ENCODE measurements at regions not wholly inside any gene's neighbourhood (a gene's known extent, or its start where the extent isn't known, plus 50 kb on each side); places are given as distances from the start of the nearest gene placed in this dataset.

- CTCF ChIA-PET: no interaction called here
- peaks cover 7% of the 10 kb centered on the region; the same call in 1 of the 2 replicates for H4K20me1 ChIP-seq (ENCODE audit: insufficient read depth)
- intact Hi-C loops (cut with micrococcal nuclease; ENCODE audit: unreplicated experiment): no loop called here
- H3K9me2 ChIP-seq (ENCODE audit: insufficient read depth): no peaks in the 10 kb centered on the region
- no peaks in the 10 kb centered on the region for H3K4me1 ChIP-seq (replicated peaks; ENCODE audit: insufficient read depth)
- H3F3A ChIP-seq (ENCODE audit: insufficient read depth, low read depth): no peaks in the 10 kb centered on the region
- TF ChIP-seq, protein P1, sequence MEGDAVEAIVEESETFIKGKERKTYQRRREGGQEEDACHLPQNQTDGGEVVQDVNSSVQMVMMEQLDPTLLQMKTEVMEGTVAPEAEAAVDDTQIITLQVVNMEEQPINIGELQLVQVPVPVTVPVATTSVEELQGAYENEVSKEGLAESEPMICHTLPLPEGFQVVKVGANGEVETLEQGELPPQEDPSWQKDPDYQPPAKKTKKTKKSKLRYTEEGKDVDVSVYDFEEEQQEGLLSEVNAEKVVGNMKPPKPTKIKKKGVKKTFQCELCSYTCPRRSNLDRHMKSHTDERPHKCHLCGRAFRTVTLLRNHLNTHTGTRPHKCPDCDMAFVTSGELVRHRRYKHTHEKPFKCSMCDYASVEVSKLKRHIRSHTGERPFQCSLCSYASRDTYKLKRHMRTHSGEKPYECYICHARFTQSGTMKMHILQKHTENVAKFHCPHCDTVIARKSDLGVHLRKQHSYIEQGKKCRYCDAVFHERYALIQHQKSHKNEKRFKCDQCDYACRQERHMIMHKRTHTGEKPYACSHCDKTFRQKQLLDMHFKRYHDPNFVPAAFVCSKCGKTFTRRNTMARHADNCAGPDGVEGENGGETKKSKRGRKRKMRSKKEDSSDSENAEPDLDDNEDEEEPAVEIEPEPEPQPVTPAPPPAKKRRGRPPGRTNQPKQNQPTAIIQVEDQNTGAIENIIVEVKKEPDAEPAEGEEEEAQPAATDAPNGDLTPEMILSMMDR (conservative IDR thresholded peaks at IDR 0.05): no peak
- TF ChIP-seq EZH2 (IDR thresholded peaks at IDR 0.05; ENCODE audit: low read depth): no peak
- H3K4me2 ChIP-seq: no peak overlapping the region
- no peak overlapping the region for H3K4me3 ChIP-seq
- H3K9me3 ChIP-seq (ENCODE audit: insufficient read depth, low read depth): no peaks in the 10 kb centered on the region
- BruUV-seq (replicated peaks): no TSS peak
- no peak for DNase-seq
- no peak overlapping the region for H3K27ac ChIP-seq
- no peaks in the 10 kb centered on the region for H3K27me3 ChIP-seq (ENCODE audit: insufficient read depth, low read depth)
- POLR2A ChIA-PET (ENCODE audit: unreplicated experiment): interaction anchor here (0.7 kb wide), 1 partner anchor 34 kb away, joined by 5 read pairs; no protein-coding TSS in a partner anchor
- no peaks in the 10 kb centered on the region for H3K79me2 ChIP-seq (ENCODE audit: low read depth)
- no peak overlapping the region for H2AFZ ChIP-seq
- H3K36me3 ChIP-seq (ENCODE audit: low read depth): no peaks in the 10 kb centered on the region
These were observed 405.4 kb downstream of the SHANK2 start for GRCh38 chr11:70846781-70847655.

DNA sequence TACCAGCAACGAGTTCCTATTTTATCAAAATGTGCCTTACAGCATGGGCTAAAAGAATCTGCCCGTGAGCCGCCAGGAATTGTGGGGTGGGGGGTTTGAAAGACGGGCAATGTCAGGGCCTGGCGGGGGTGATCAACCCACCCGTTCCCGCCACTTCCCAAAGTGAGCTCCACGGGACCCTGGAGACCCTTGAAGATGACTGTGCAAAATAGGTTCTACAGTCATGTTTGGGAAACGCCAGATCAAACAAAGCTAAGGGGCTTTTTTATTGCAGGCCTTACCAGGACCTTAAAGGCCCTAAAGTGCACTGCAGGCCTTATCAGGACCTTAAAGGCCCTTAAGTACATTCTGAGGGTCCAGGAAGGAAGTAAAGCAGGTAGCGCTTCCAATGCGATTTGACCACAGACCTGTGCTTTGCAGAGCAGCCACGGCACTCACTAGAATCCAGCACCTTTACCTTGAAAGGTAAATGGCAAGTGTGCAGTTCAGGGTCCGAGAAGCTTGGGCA, 404.1 kb downstream of the SHANK2 start:
- ChIA-PET POLR2A (ENCODE audit: unreplicated experiment) (no interaction called here), CTCF (no interaction called here)
- no peak overlapping the region for H2AFZ ChIP-seq
- DNase-seq: no peak
- H3K9me2 ChIP-seq (ENCODE audit: insufficient read depth): no peaks in the 10 kb centered on the region
- no peak overlapping the region for H3K27ac ChIP-seq
- no peaks in the 10 kb centered on the region for H3K36me3 ChIP-seq (ENCODE audit: low read depth)
- no peak overlapping the region for H3K4me3 ChIP-seq
- intact Hi-C loops (cut with micrococcal nuclease; ENCODE audit: unreplicated experiment): no loop called here
- no peaks in the 10 kb centered on the region for H3K4me1 ChIP-seq (replicated peaks; ENCODE audit: insufficient read depth)
- H4K20me1 ChIP-seq (ENCODE audit: insufficient read depth): peaks cover 11% of the 10 kb centered on the region; the same call in 1 of the 2 replicates
- H3K79me2 ChIP-seq (ENCODE audit: low read depth): no peaks in the 10 kb centered on the region
- no peaks in the 10 kb centered on the region for H3F3A ChIP-seq (ENCODE audit: insufficient read depth, low read depth)
- H3K27me3 ChIP-seq (ENCODE audit: insufficient read depth, low read depth): no peaks in the 10 kb centered on the region
- TF ChIP-seq, protein P1 (conservative IDR thresholded peaks at IDR 0.05): no peak
- TF ChIP-seq EZH2 (IDR thresholded peaks at IDR 0.05; ENCODE audit: low read depth): no peak
- H3K4me2 ChIP-seq: no peak overlapping the region
- no TSS peak for BruUV-seq (replicated peaks)
- no peaks in the 10 kb centered on the region for H3K9me3 ChIP-seq (ENCODE audit: insufficient read depth, low read depth)

GRCh38 chr11:70849031-70849430, 403.3 kb downstream of the SHANK2 start:
- Histone ChIP-seq H3K79me2 (ENCODE audit: low read depth) (no peaks in the 10 kb centered on the region), H3K27me3 (ENCODE audit: insufficient read depth, low read depth) (no peaks in the 10 kb centered on the region), H3K36me3 (ENCODE audit: low read depth) (no peaks in the 10 kb centered on the region), H3K27ac (no peak overlapping the region), H3K4me2 (no peak overlapping the region), H3K9me2 (ENCODE audit: insufficient read depth) (no peaks in the 10 kb centered on the region), H2AFZ (no peak overlapping the region), H3K9me3 (ENCODE audit: insufficient read depth, low read depth) (no peaks in the 10 kb centered on the region), H4K20me1 (ENCODE audit: insufficient read depth) (peaks cover 11% of the 10 kb centered on the region; the same call in 1 of the 2 replicates), H3K4me1 (replicated peaks; ENCODE audit: insufficient read depth) (no peaks in the 10 kb centered on the region), H3K4me3 (no peak overlapping the region), H3F3A (ENCODE audit: insufficient read depth, low read depth) (no peaks in the 10 kb centered on the region)
- TF ChIP-seq, protein P1 (conservative IDR thresholded peaks at IDR 0.05): no peak
- no peak for TF ChIP-seq EZH2 (IDR thresholded peaks at IDR 0.05; ENCODE audit: low read depth)
- no TSS peak for BruUV-seq (replicated peaks)
- ChIA-PET CTCF (no interaction called here), POLR2A (ENCODE audit: unreplicated experiment) (no interaction called here)
- intact Hi-C loops (cut with micrococcal nuclease; ENCODE audit: unreplicated experiment): no loop called here
- DNase-seq: no peak
